ENCODE measurements at regions not wholly inside any gene's neighbourhood (a gene's known extent, or its start where the extent isn't known, plus 50 kb on each side); places are given as distances from the start of the nearest gene placed in this dataset.

GRCh38 chrY:12559007-12559406 is 142.0 kb upstream of the USP9Y start:
- no peak for DNase-seq (ENCODE audit: low spot score)

- DNase-seq (ENCODE audit: low spot score): no peak
Observed at GRCh38 chrY:12576278-12576677, 124.8 kb upstream of the USP9Y start.

GRCh38 chrY:12593532-12594216 is 107.4 kb upstream of the USP9Y start:
- no peak for DNase-seq (ENCODE audit: low spot score)

GRCh38 chrY:12598783-12599182 is 102.2 kb upstream of the USP9Y start:
- no peak for DNase-seq (ENCODE audit: low spot score)

GRCh38 chrY:12605426-12605825 is 95.6 kb upstream of the USP9Y start:
- no peak for DNase-seq (ENCODE audit: low spot score)

- DNase-seq (ENCODE audit: low spot score): peak; percentile 12
Observed at GRCh38 chrY:12610861-12611260, 90.2 kb upstream of the USP9Y start.

- DNase-seq (ENCODE audit: low spot score): peak; percentile 0
Observed at GRCh38 chrY:12615733-12616446, 85.1 kb upstream of the USP9Y start.

- peak; percentile 27 for DNase-seq (ENCODE audit: low spot score)
Observed at GRCh38 chrY:12621454-12622081, 79.5 kb upstream of the USP9Y start.

- DNase-seq (ENCODE audit: low spot score): no peak
Observed at GRCh38 chrY:12623204-12623603, 77.8 kb upstream of the USP9Y start.

GRCh38 chrY:12642986-12643385 is 58.0 kb upstream of the USP9Y start:
- peak; percentile 8 for DNase-seq (ENCODE audit: low spot score)

- DNase-seq (ENCODE audit: low spot score): no peak
Observed at GRCh38 chrY:12643693-12644348, 57.2 kb upstream of the USP9Y start.

- DNase-seq (ENCODE audit: low spot score): no peak
Observed at GRCh38 chrY:12651095-12651494, 49.9 kb upstream of the USP9Y start.

Data from umbilical cord (tissue), 1 donor.